ENCODE measurements at regions not wholly inside any gene's neighbourhood (a gene's known extent, or its start where the extent isn't known, plus 50 kb on each side); places are given as distances from the start of the nearest gene placed in this dataset.
A peak's percentile ranks its signal among the peaks of the same experiment; 100 is the strongest.

- DNase-seq (ENCODE audit: insufficient read length, low spot score), result no peak
- TF ChIP-seq CTCF (IDR thresholded peaks at IDR 0.05; ENCODE audit: insufficient read depth, missing control alignments), result no peak
- no peak for FAIRE-seq
Observed at GRCh38 chr12:91801048-91801447, 344.6 kb downstream of the BTG1 start.

- DNase-seq (ENCODE audit: insufficient read length, low spot score), result no peak
- no peak for TF ChIP-seq CTCF (IDR thresholded peaks at IDR 0.05; ENCODE audit: insufficient read depth, missing control alignments)
- FAIRE-seq, result no peak
Observed at GRCh38 chr12:91793676-91794075, 352.0 kb downstream of the BTG1 start.

GRCh38 chr12:91792597-91792996 lies 353.0 kb downstream of the BTG1 start:
- FAIRE-seq, result no peak
- TF ChIP-seq CTCF (IDR thresholded peaks at IDR 0.05; ENCODE audit: insufficient read depth, missing control alignments), result no peak

GRCh38 chr12:91786499-91787272 lies 359.0 kb downstream of the BTG1 start:
- FAIRE-seq (no peak), DNase-seq (ENCODE audit: insufficient read length, low spot score) (no peak)
- TF ChIP-seq CTCF (IDR thresholded peaks at IDR 0.05; ENCODE audit: insufficient read depth, missing control alignments), result no peak

More at GRCh38 chr12:91792597-91792996, 353.0 kb downstream of the BTG1 start:
- DNase-seq (ENCODE audit: insufficient read length, low spot score), result no peak

- TF ChIP-seq CTCF (IDR thresholded peaks at IDR 0.05; ENCODE audit: insufficient read depth, missing control alignments), result no peak
- no peak for DNase-seq (ENCODE audit: insufficient read length, low spot score)
- peak; percentile 48 for FAIRE-seq
Observed at GRCh38 chr12:91785655-91786498, 359.8 kb downstream of the BTG1 start.

GRCh38 chr12:91781114-91781513 lies 364.5 kb downstream of the BTG1 start:
- TF ChIP-seq CTCF (IDR thresholded peaks at IDR 0.05; ENCODE audit: insufficient read depth, missing control alignments), result no peak
- DNase-seq (ENCODE audit: insufficient read length, low spot score) (no peak), FAIRE-seq (no peak)

All from D721Med (cell line).